Skeletal muscle satellite cell (primary cell): ENCODE measurements at regions not wholly inside any gene's neighbourhood (a gene's known extent, or its start where the extent isn't known, plus 50 kb on each side); places are given as distances from the start of the nearest gene placed in this dataset.
A peak's percentile ranks its signal among the peaks of the same experiment; 100 is the strongest.

Experiments
- H3K27me3 ChIP-seq: 2 replicates; pipeline ENCODE4 v1.7.0; 2013; ENCODE audit warnings: low read length; ENCODE audit not compliant: control insufficient read depth, insufficient read depth
- H3K36me3 ChIP-seq: 2 replicates; pipeline ENCODE4 v1.7.0; 2013; ENCODE audit warnings: mild to moderate bottlenecking, control low read depth, low read length; ENCODE audit not compliant: insufficient read depth
- H3K4me1 ChIP-seq: 2 replicates; pipeline ENCODE4 v1.7.0; 2013; ENCODE audit warnings: low read length; ENCODE audit not compliant: control insufficient read depth, insufficient read depth
- H3K4me2 ChIP-seq: 2 replicates; pipeline ENCODE4 v1.7.0; 2013; ENCODE audit warnings: mild to moderate bottlenecking, low read length
- H3K4me3 ChIP-seq: 2 replicates; pipeline ENCODE4 v1.7.0; 2013; ENCODE audit warnings: low read length
- H3K9ac ChIP-seq: 2 replicates; pipeline ENCODE4 v1.7.0; 2013; ENCODE audit warnings: mild to moderate bottlenecking, low read depth, low read length, moderate library complexity
- H3K9me3 ChIP-seq: replicated peaks from 2 replicates; pipeline ENCODE4 v1.7.0; 2013; ENCODE audit warnings: mild to moderate bottlenecking, control low read depth, low read length

GRCh38 chr19:30669329-30670010 is 297.3 kb downstream of the ZNF536 start:
- no peak overlapping the region for H3K9ac ChIP-seq
- peaks cover 34% of the 10 kb centered on the region for H3K27me3 ChIP-seq
- peak overlapping the region; percentile 51 for H3K4me3 ChIP-seq

GRCh38 chr19:30668521-30669155 is 296.5 kb downstream of the ZNF536 start:
- Histone ChIP-seq H3K9ac (no peak overlapping the region), H3K27me3 (peaks cover 26% of the 10 kb centered on the region), H3K36me3 (no peaks in the 10 kb centered on the region), H3K4me3 (no peak overlapping the region), H3K4me1 (peaks cover 13% of the 10 kb centered on the region), H3K9me3 (no peaks in the 10 kb centered on the region), H3K4me2 (no peak overlapping the region)

More at GRCh38 chr19:30669329-30670010, 297.3 kb downstream of the ZNF536 start:
- H3K4me2 ChIP-seq = peak overlapping the region; percentile 73
- peaks cover 5% of the 10 kb centered on the region for H3K4me1 ChIP-seq
- H3K9me3 ChIP-seq = no peaks in the 10 kb centered on the region
- no peaks in the 10 kb centered on the region for H3K36me3 ChIP-seq

- H3K9ac ChIP-seq = no peak overlapping the region
- H3K4me2 ChIP-seq = no peak overlapping the region
- peaks cover 22% of the 10 kb centered on the region for H3K4me1 ChIP-seq
- H3K9me3 ChIP-seq = no peaks in the 10 kb centered on the region
- H3K27me3 ChIP-seq = peaks cover 21% of the 10 kb centered on the region
- H3K4me3 ChIP-seq = no peak overlapping the region
- no peaks in the 10 kb centered on the region for H3K36me3 ChIP-seq
Measured at GRCh38 chr19:30667746-30668145, 295.6 kb downstream of the ZNF536 start.

- Histone ChIP-seq H3K4me1 (peaks cover 26% of the 10 kb centered on the region), H3K9ac (no peak overlapping the region), H3K4me2 (no peak overlapping the region), H3K9me3 (no peaks in the 10 kb centered on the region), H3K27me3 (peaks cover 16% of the 10 kb centered on the region), H3K4me3 (no peak overlapping the region), H3K36me3 (no peaks in the 10 kb centered on the region)
Measured at GRCh38 chr19:30667227-30667626, 295.0 kb downstream of the ZNF536 start.

GRCh38 chr19:30666301-30666803 is 294.2 kb downstream of the ZNF536 start:
- H3K36me3 ChIP-seq = no peaks in the 10 kb centered on the region
- no peak overlapping the region for H3K9ac ChIP-seq
- H3K4me2 ChIP-seq = no peak overlapping the region

GRCh38 chr19:30665449-30665848 is 293.3 kb downstream of the ZNF536 start:
- Histone ChIP-seq H3K4me3 (no peak overlapping the region), H3K36me3 (no peaks in the 10 kb centered on the region), H3K27me3 (peaks cover 12% of the 10 kb centered on the region), H3K4me1 (peaks cover 30% of the 10 kb centered on the region), H3K9ac (no peak overlapping the region), H3K4me2 (no peak overlapping the region), H3K9me3 (no peaks in the 10 kb centered on the region)

More at GRCh38 chr19:30666301-30666803, 294.2 kb downstream of the ZNF536 start:
- peaks cover 15% of the 10 kb centered on the region for H3K27me3 ChIP-seq
- H3K4me1 ChIP-seq = peaks cover 30% of the 10 kb centered on the region
- H3K9me3 ChIP-seq = no peaks in the 10 kb centered on the region
- no peak overlapping the region for H3K4me3 ChIP-seq

- Histone ChIP-seq H3K4me3 (no peak overlapping the region), H3K9ac (no peak overlapping the region), H3K4me2 (no peak overlapping the region), H3K9me3 (no peaks in the 10 kb centered on the region), H3K27me3 (peaks cover 1% of the 10 kb centered on the region), H3K36me3 (no peaks in the 10 kb centered on the region), H3K4me1 (peaks cover 28% of the 10 kb centered on the region)
Measured at GRCh38 chr19:30663611-30664174, 291.5 kb downstream of the ZNF536 start.

GRCh38 chr19:30662211-30662861 is 290.2 kb downstream of the ZNF536 start:
- Histone ChIP-seq H3K9ac (peak overlapping the region; percentile 68), H3K36me3 (no peaks in the 10 kb centered on the region), H3K9me3 (no peaks in the 10 kb centered on the region), H3K4me2 (peak overlapping the region; percentile 68), H3K4me3 (peak overlapping the region; percentile 39), H3K27me3 (no peaks in the 10 kb centered on the region), H3K4me1 (peaks cover 28% of the 10 kb centered on the region)

- no peaks in the 10 kb centered on the region for H3K9me3 ChIP-seq
- peaks cover 8% of the 10 kb centered on the region for H3K27me3 ChIP-seq
- H3K4me3 ChIP-seq = no peak overlapping the region
- peaks cover 27% of the 10 kb centered on the region for H3K4me1 ChIP-seq
- H3K36me3 ChIP-seq = no peaks in the 10 kb centered on the region
- no peak overlapping the region for H3K9ac ChIP-seq
- no peak overlapping the region for H3K4me2 ChIP-seq
Measured at GRCh38 chr19:30659638-30660037, 287.5 kb downstream of the ZNF536 start.

- Histone ChIP-seq H3K27me3 (peaks cover 10% of the 10 kb centered on the region), H3K9ac (no peak overlapping the region), H3K4me2 (no peak overlapping the region), H3K4me1 (no peaks in the 10 kb centered on the region), H3K36me3 (no peaks in the 10 kb centered on the region), H3K9me3 (no peaks in the 10 kb centered on the region), H3K4me3 (no peak overlapping the region)
Measured at GRCh38 chr19:30656520-30657100, 284.4 kb downstream of the ZNF536 start.
